GM23338 (cell line): ENCODE measurements at regions not wholly inside any gene's neighbourhood (a gene's known extent, or its start where the extent isn't known, plus 50 kb on each side); places are given as distances from the start of the nearest gene placed in this dataset.

ENCODE experiments used
- ATAC-seq: fragments of 200-7000 bp; cut with Tn5 transposase; 3 replicates; pipeline ENCODE4 v1.9.1; 2020
- DNase-seq: peaks from one replicate; pipeline ENCODE4 v3.0.0-alpha.2; 2015; ENCODE audit warnings: low spot score
- H2AFZ ChIP-seq: fragments of 200-600 bp; sonication (generic); 2 replicates; pipeline ENCODE4 v1.8.0; 2016; ENCODE audit warnings: antibody characterized with exemption, mild to moderate bottlenecking, moderate library complexity
- H3F3A ChIP-seq: fragments of 200-600 bp; sonication (generic); replicated peaks from 2 replicates; pipeline ENCODE4 v1.8.0; 2017; ENCODE audit warnings: antibody characterized with exemption, mixed run types, low read depth
- H3K27ac ChIP-seq: fragments of 200-600 bp; sonication (generic); 2 replicates; pipeline ENCODE4 v1.6.1; 2016; ENCODE audit warnings: low read depth
- H3K27me3 ChIP-seq: fragments of 200-600 bp; sonication (generic); 2 replicates; pipeline ENCODE4 v1.8.0; 2016; ENCODE audit warnings: mild to moderate bottlenecking, mixed run types, moderate library complexity; ENCODE audit not compliant: insufficient read depth
- H3K36me3 ChIP-seq: fragments of 200-600 bp; sonication (generic); 2 replicates; pipeline ENCODE4 v1.8.0; 2016; ENCODE audit warnings: mild to moderate bottlenecking; ENCODE audit not compliant: insufficient read depth
- H3K4me1 ChIP-seq: fragments of 200-600 bp; sonication (generic); 2 replicates; pipeline ENCODE4 v1.8.0; 2016; ENCODE audit warnings: mild to moderate bottlenecking, moderate library complexity; ENCODE audit not compliant: insufficient read depth
- H3K4me2 ChIP-seq: fragments of 200-600 bp; sonication (generic); 2 replicates; pipeline ENCODE4 v1.7.1; 2017; ENCODE audit warnings: mixed run types
- H3K4me3 ChIP-seq: fragments of 200-600 bp; sonication (generic); 2 replicates; pipeline ENCODE4 v1.6.1; 2016; ENCODE audit warnings: mixed run types
- H3K79me2 ChIP-seq: fragments of 200-600 bp; sonication (generic); replicated peaks from 2 replicates; pipeline ENCODE4 v1.8.0; 2017; ENCODE audit warnings: mild to moderate bottlenecking; ENCODE audit not compliant: insufficient read depth
- H3K9me2 ChIP-seq: fragments of 200-600 bp; sonication (generic); 2 replicates; pipeline ENCODE4 v1.8.0; 2017; ENCODE audit not compliant: insufficient read depth
- H4K20me1 ChIP-seq: fragments of 200-600 bp; sonication (generic); replicated peaks from 2 replicates; pipeline ENCODE4 v1.8.0; 2017; ENCODE audit warnings: mild to moderate bottlenecking; ENCODE audit not compliant: insufficient read depth
- H3K27ac Mint-ChIP-seq: 2 replicates; pipeline ENCODE4 v1.8.0; 2020; ENCODE audit warnings: inconsistent platforms, mild to moderate bottlenecking, moderate library complexity, mixed read lengths
- H3K27me3 Mint-ChIP-seq: 3 replicates; pipeline ENCODE4 v1.8.0; 2022; ENCODE audit warnings: low read depth, mild to moderate bottlenecking, moderate library complexity, mixed read lengths, inconsistent platforms; ENCODE audit not compliant: insufficient read depth, poor library complexity
- H3K36me3 Mint-ChIP-seq: 3 replicates; pipeline ENCODE4 v1.8.0; 2021; ENCODE audit warnings: low read depth, mild to moderate bottlenecking, inconsistent platforms, moderate library complexity, mixed read lengths
- H3K4me1 Mint-ChIP-seq: 3 replicates; pipeline ENCODE4 v1.8.0; 2020; ENCODE audit warnings: mild to moderate bottlenecking, inconsistent platforms, mixed read lengths
- H3K4me3 Mint-ChIP-seq: 3 replicates; pipeline ENCODE4 v1.8.0; 2021; ENCODE audit warnings: moderate library complexity, mild to moderate bottlenecking, inconsistent platforms, mixed read lengths
- H3K9me3 Mint-ChIP-seq: 3 replicates; pipeline ENCODE4 v1.8.0; 2020; ENCODE audit warnings: moderate library complexity, mild to moderate bottlenecking, inconsistent platforms, mixed read lengths
- CREB1 ChIP-seq: fragments of 250-450 bp; sonication (Bioruptor Pico); IDR thresholded peaks from 2 replicates; pipeline ENCODE4 v1.5.0; 2020; ENCODE audit warnings: low read depth, mild to moderate bottlenecking, moderate library complexity
- CTCF ChIP-seq, 2 experiments: fragments of 200-600 bp in 1 of 2; sonication (generic) in 1 of 2; conservative IDR thresholded peaks; 2 replicates each; pipeline versions ENCODE4 v1.5.1 to v1.6.1; 2016 to 2017; ENCODE audit warnings: antibody characterized with exemption in 2 of 2, low read depth in 2 of 2, mild to moderate bottlenecking in 2 of 2, moderate library complexity in 1 of 2
- ETS1 ChIP-seq: IDR thresholded peaks from 2 replicates; pipeline ENCODE4 v1.6.1; 2016; ENCODE audit warnings: antibody characterized with exemption
- EZH2 ChIP-seq: fragments of 200-600 bp; sonication (generic); IDR thresholded peaks from one replicate; pipeline ENCODE4 v1.8.0; 2017; ENCODE audit warnings: antibody characterized with exemption, mild to moderate bottlenecking, low read depth; ENCODE audit not compliant: unreplicated experiment
- EZH2phosphoT487 ChIP-seq: fragments of 200-600 bp; sonication (generic); IDR thresholded peaks from one replicate; pipeline ENCODE4 v1.8.1; 2018; ENCODE audit warnings: antibody characterized with exemption; ENCODE audit not compliant: unreplicated experiment
- JUNB ChIP-seq: IDR thresholded peaks from one replicate; pipeline ENCODE4 v1.6.1; 2016; ENCODE audit warnings: antibody characterized with exemption; ENCODE audit not compliant: unreplicated experiment
- NANOG ChIP-seq: IDR thresholded peaks from 2 replicates; pipeline ENCODE4 v1.6.1; 2016; ENCODE audit warnings: antibody characterized with exemption, borderline replicate concordance
- POLR2AphosphoS5 ChIP-seq: IDR thresholded peaks from 2 replicates; pipeline ENCODE4 v1.6.1; 2016; ENCODE audit warnings: antibody characterized with exemption, low read depth
- STAT1 ChIP-seq: IDR thresholded peaks from one replicate; pipeline ENCODE4 v1.6.1; 2016; ENCODE audit warnings: antibody characterized with exemption; ENCODE audit not compliant: unreplicated experiment
- ZNF331 ChIP-seq: fragments of 250-450 bp; sonication (Bioruptor Pico); IDR thresholded peaks from 2 replicates; pipeline ENCODE4 v1.5.0; 2020; ENCODE audit warnings: low read depth, mild to moderate bottlenecking, moderate library complexity
- TF ChIP-seq, protein P1 (sequence below): fragments of 250-450 bp; sonication (Bioruptor Pico); IDR thresholded peaks from 2 replicates; pipeline ENCODE4 v1.5.0; 2020; ENCODE audit warnings: mild to moderate bottlenecking, moderate library complexity
- TF ChIP-seq, protein P2 (sequence below): IDR thresholded peaks from one replicate; pipeline ENCODE4 v1.6.1; 2018; ENCODE audit warnings: antibody characterized with exemption; ENCODE audit not compliant: unreplicated experiment

DNA sequence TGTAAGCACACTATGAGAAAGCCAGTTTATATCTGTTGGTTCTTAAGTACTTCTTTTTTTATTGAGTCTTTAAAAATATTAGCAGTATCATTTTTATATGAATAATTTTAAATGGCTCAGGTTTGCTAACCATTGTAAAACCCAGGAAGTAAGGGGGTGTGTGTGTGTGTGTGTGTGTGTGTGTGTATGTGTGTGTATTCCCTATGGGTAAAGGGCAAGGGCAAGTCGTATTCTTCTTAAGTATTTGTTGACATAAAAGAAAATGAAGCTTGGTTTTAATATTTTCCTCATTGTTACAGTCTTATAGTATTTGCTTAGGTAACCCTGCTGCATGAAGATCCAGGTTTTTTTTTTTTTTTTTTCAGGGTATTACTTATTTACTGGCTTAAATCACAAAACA is 495.0 kb upstream of the B3GALT2 start (continued):
- TF ChIP-seq CREB1 (no peak), EZH2phosphoT487 (no peak), STAT1 (no peak)

GRCh38 chr1:193680924-193681316 is 494.5 kb upstream of the B3GALT2 start:
- no peak for DNase-seq
- Mint-ChIP-seq H3K4me1 (peaks cover 17% of the 10 kb centered on the region), H3K27me3 (no peaks in the 10 kb centered on the region), H3K9me3 (no peaks in the 10 kb centered on the region), H3K4me3 (no peak overlapping the region), H3K36me3 (no peaks in the 10 kb centered on the region), H3K27ac (0 out of 2 replicates have a peak overlapping the region, but pooled peaks have one; percentile 0)
- H3K27ac ChIP-seq = no peak overlapping the region
- no peaks in the 10 kb centered on the region for H3K36me3 ChIP-seq
- H4K20me1 ChIP-seq = no peaks in the 10 kb centered on the region
- no peaks in the 10 kb centered on the region for H3K79me2 ChIP-seq
- no peaks in the 10 kb centered on the region for H3K9me2 ChIP-seq
- H3K4me2 ChIP-seq = no peak overlapping the region
- H3K4me3 ChIP-seq = no peak overlapping the region
- H2AFZ ChIP-seq = no peak overlapping the region
- H3F3A ChIP-seq = no peaks in the 10 kb centered on the region
- no peaks in the 10 kb centered on the region for H3K27me3 ChIP-seq
- ATAC-seq = no peak
- peaks cover 18% of the 10 kb centered on the region for H3K4me1 ChIP-seq
- TF ChIP-seq POLR2AphosphoS5 (no peak), CTCF (conservative IDR thresholded peaks at IDR 0.05; ENCODE audit: low read depth in 2 of 2) (no peak), STAT1 (no peak), NANOG (no peak), ETS1 (no peak), ZNF331 (CRISPR knock-in tag) (no peak), CREB1 (no peak), EZH2phosphoT487 (no peak), EZH2 (no peak), JUNB (no peak)
- TF ChIP-seq, protein P1, sequence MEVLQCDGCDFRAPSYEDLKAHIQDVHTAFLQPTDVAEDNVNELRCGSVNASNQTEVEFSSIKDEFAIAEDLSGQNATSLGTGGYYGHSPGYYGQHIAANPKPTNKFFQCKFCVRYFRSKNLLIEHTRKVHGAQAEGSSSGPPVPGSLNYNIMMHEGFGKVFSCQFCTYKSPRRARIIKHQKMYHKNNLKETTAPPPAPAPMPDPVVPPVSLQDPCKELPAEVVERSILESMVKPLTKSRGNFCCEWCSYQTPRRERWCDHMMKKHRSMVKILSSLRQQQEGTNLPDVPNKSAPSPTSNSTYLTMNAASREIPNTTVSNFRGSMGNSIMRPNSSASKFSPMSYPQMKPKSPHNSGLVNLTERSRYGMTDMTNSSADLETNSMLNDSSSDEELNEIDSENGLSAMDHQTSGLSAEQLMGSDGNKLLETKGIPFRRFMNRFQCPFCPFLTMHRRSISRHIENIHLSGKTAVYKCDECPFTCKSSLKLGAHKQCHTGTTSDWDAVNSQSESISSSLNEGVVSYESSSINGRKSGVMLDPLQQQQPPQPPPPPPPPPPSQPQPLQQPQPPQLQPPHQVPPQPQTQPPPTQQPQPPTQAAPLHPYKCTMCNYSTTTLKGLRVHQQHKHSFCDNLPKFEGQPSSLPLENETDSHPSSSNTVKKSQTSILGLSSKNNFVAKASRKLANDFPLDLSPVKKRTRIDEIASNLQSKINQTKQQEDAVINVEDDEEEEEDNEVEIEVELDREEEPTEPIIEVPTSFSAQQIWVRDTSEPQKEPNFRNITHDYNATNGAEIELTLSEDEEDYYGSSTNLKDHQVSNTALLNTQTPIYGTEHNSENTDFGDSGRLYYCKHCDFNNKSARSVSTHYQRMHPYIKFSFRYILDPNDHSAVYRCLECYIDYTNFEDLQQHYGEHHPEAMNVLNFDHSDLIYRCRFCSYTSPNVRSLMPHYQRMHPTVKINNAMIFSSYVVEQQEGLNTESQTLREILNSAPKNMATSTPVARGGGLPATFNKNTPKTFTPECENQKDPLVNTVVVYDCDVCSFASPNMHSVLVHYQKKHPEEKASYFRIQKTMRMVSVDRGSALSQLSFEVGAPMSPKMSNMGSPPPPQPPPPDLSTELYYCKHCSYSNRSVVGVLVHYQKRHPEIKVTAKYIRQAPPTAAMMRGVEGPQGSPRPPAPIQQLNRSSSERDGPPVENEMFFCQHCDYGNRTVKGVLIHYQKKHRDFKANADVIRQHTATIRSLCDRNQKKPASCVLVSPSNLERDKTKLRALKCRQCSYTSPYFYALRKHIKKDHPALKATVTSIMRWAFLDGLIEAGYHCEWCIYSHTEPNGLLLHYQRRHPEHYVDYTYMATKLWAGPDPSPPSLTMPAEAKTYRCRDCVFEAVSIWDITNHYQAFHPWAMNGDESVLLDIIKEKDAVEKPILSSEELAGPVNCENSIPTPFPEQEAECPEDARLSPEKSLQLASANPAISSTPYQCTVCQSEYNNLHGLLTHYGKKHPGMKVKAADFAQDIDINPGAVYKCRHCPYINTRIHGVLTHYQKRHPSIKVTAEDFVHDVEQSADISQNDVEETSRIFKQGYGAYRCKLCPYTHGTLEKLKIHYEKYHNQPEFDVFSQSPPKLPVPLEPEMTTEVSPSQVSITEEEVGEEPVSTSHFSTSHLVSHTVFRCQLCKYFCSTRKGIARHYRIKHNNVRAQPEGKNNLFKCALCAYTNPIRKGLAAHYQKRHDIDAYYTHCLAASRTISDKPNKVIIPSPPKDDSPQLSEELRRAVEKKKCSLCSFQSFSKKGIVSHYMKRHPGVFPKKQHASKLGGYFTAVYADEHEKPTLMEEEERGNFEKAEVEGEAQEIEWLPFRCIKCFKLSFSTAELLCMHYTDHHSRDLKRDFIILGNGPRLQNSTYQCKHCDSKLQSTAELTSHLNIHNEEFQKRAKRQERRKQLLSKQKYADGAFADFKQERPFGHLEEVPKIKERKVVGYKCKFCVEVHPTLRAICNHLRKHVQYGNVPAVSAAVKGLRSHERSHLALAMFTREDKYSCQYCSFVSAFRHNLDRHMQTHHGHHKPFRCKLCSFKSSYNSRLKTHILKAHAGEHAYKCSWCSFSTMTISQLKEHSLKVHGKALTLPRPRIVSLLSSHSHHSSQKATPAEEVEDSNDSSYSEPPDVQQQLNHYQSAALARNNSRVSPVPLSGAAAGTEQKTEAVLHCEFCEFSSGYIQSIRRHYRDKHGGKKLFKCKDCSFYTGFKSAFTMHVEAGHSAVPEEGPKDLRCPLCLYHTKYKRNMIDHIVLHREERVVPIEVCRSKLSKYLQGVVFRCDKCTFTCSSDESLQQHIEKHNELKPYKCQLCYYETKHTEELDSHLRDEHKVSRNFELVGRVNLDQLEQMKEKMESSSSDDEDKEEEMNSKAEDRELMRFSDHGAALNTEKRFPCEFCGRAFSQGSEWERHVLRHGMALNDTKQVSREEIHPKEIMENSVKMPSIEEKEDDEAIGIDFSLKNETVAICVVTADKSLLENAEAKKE (CRISPR knock-in tag) = no peak
- TF ChIP-seq, protein P2, sequence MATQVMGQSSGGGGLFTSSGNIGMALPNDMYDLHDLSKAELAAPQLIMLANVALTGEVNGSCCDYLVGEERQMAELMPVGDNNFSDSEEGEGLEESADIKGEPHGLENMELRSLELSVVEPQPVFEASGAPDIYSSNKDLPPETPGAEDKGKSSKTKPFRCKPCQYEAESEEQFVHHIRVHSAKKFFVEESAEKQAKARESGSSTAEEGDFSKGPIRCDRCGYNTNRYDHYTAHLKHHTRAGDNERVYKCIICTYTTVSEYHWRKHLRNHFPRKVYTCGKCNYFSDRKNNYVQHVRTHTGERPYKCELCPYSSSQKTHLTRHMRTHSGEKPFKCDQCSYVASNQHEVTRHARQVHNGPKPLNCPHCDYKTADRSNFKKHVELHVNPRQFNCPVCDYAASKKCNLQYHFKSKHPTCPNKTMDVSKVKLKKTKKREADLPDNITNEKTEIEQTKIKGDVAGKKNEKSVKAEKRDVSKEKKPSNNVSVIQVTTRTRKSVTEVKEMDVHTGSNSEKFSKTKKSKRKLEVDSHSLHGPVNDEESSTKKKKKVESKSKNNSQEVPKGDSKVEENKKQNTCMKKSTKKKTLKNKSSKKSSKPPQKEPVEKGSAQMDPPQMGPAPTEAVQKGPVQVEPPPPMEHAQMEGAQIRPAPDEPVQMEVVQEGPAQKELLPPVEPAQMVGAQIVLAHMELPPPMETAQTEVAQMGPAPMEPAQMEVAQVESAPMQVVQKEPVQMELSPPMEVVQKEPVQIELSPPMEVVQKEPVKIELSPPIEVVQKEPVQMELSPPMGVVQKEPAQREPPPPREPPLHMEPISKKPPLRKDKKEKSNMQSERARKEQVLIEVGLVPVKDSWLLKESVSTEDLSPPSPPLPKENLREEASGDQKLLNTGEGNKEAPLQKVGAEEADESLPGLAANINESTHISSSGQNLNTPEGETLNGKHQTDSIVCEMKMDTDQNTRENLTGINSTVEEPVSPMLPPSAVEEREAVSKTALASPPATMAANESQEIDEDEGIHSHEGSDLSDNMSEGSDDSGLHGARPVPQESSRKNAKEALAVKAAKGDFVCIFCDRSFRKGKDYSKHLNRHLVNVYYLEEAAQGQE = no peak
